Parathyroid adenoma (tissue), 2 donors: ENCODE measurements at regions not wholly inside any gene's neighbourhood (a gene's known extent, or its start where the extent isn't known, plus 50 kb on each side); places are given as distances from the start of the nearest gene placed in this dataset.

Experiments used
- H2AFZ ChIP-seq: fragments of 300-600 bp; sonication (generic); one replicate; pipeline ENCODE4 v1.7.0; 2017; ENCODE audit warnings: antibody characterized with exemption, mild to moderate bottlenecking
- H3K27ac ChIP-seq: fragments of 300-600 bp; sonication (generic); one replicate; pipeline ENCODE4 v1.7.0; 2017
- H3K27me3 ChIP-seq: fragments of 300-600 bp; sonication (generic); one replicate; pipeline ENCODE4 v1.7.0; 2017; ENCODE audit warnings: low read length; ENCODE audit not compliant: control insufficient read depth, insufficient read depth
- H3K36me3 ChIP-seq: fragments of 300-600 bp; sonication (generic); one replicate; pipeline ENCODE4 v1.7.0; 2017; ENCODE audit warnings: low read length; ENCODE audit not compliant: control insufficient read depth, insufficient read depth
- H3K4me1 ChIP-seq: fragments of 300-600 bp; sonication (generic); one replicate; pipeline ENCODE4 v1.7.0; 2017; ENCODE audit warnings: control low read depth
- H3K4me2 ChIP-seq: fragments of 300-600 bp; sonication (generic); one replicate; pipeline ENCODE4 v1.7.0; 2017; ENCODE audit warnings: low read length
- H3K4me3 ChIP-seq: fragments of 300-600 bp; sonication (generic); one replicate; pipeline ENCODE4 v1.7.0; 2017; ENCODE audit warnings: low read depth, low read length
- H3K79me2 ChIP-seq: fragments of 300-600 bp; sonication (generic); one replicate; pipeline ENCODE4 v1.7.0; 2017; ENCODE audit warnings: control low read depth
- H3K9ac ChIP-seq: fragments of 300-600 bp; sonication (generic); one replicate; pipeline ENCODE4 v1.7.0; 2017; ENCODE audit warnings: mild to moderate bottlenecking
- H3K9me3 ChIP-seq: fragments of 300-600 bp; sonication (generic); one replicate; pipeline ENCODE4 v1.7.0; 2017; ENCODE audit warnings: low read length; ENCODE audit not compliant: control insufficient read depth
- TF ChIP-seq, protein P1 (sequence below): fragments of 300-600 bp; sonication (generic); IDR thresholded peaks from one replicate; pipeline ENCODE4 v1.7.0; 2017; ENCODE audit warnings: antibody characterized with exemption, mild to moderate bottlenecking
- donor health status: primary hyperparathyroidism.

GRCh38 chr10:78972947-78973900 is 95.5 kb upstream of the ZMIZ1 start:
- Histone ChIP-seq H2AFZ (peak overlapping the region; percentile 75), H3K4me3 (peak overlapping the region; percentile 57), H3K4me1 (peaks cover 52% of the 10 kb centered on the region), H3K36me3 (no peaks in the 10 kb centered on the region), H3K27ac (peak overlapping the region; percentile 99), H3K9me3 (no peaks in the 10 kb centered on the region), H3K79me2 (peaks cover 20% of the 10 kb centered on the region), H3K4me2 (peak overlapping the region; percentile 76), H3K9ac (peak overlapping the region; percentile 88), H3K27me3 (no peaks in the 10 kb centered on the region)
- TF ChIP-seq, protein P1, sequence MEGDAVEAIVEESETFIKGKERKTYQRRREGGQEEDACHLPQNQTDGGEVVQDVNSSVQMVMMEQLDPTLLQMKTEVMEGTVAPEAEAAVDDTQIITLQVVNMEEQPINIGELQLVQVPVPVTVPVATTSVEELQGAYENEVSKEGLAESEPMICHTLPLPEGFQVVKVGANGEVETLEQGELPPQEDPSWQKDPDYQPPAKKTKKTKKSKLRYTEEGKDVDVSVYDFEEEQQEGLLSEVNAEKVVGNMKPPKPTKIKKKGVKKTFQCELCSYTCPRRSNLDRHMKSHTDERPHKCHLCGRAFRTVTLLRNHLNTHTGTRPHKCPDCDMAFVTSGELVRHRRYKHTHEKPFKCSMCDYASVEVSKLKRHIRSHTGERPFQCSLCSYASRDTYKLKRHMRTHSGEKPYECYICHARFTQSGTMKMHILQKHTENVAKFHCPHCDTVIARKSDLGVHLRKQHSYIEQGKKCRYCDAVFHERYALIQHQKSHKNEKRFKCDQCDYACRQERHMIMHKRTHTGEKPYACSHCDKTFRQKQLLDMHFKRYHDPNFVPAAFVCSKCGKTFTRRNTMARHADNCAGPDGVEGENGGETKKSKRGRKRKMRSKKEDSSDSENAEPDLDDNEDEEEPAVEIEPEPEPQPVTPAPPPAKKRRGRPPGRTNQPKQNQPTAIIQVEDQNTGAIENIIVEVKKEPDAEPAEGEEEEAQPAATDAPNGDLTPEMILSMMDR = no peak

- no peaks in the 10 kb centered on the region for H3K36me3 ChIP-seq
- H3K79me2 ChIP-seq = peaks cover 15% of the 10 kb centered on the region
- peaks cover 60% of the 10 kb centered on the region for H3K4me1 ChIP-seq
- H3K27ac ChIP-seq = peak overlapping the region; percentile 99
- no peaks in the 10 kb centered on the region for H3K9me3 ChIP-seq
- H3K27me3 ChIP-seq = no peaks in the 10 kb centered on the region
- peak overlapping the region; percentile 67 for H2AFZ ChIP-seq
- H3K9ac ChIP-seq = no peak overlapping the region
- TF ChIP-seq, protein P1 = peak; percentile 12
- H3K4me3 ChIP-seq = peak overlapping the region; percentile 38
- peak overlapping the region; percentile 72 for H3K4me2 ChIP-seq
Measured at GRCh38 chr10:78973901-78974616, 94.7 kb upstream of the ZMIZ1 start.

DNA sequence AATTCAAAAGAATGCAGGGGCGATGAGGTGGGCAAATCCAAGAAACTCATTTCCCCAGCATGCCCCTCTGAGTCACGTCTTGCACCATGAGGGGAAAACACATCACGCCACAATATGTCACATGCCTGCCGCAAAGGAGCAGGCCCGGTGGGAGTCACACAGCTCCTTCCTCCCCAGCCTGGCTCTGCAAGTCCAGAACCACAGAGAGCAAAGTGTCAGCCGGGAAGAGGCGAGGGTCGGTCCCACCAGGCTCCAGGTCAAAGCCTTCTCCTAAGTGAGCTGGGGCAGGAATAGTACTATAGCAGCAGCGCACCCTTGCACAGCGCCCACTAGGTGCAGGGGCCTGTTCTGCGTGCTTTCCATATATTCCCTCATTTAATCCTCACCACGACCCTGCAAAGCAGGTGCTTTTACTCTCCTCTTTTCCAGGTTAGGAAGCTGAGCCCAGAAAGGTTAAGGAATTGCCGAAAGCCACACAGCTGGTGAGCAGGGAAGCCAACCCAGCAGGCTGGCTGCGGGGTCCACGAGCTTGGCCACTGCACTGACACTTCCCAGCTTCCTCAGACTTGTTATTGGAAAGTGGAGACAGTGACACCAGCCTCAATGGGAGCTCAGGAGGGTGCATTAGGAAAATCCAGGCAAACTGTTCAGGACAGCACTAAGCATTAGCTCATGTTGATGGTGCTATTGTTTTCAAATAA is 94.0 kb upstream of the ZMIZ1 start:
- Histone ChIP-seq H3K79me2 (peaks cover 8% of the 10 kb centered on the region), H3K4me1 (peaks cover 67% of the 10 kb centered on the region), H3K4me3 (peak overlapping the region; percentile 38), H3K4me2 (peak overlapping the region; percentile 72), H2AFZ (no peak overlapping the region), H3K9me3 (no peaks in the 10 kb centered on the region), H3K27ac (peak overlapping the region; percentile 99), H3K27me3 (no peaks in the 10 kb centered on the region), H3K9ac (no peak overlapping the region), H3K36me3 (no peaks in the 10 kb centered on the region)
- TF ChIP-seq, protein P1 = peak; percentile 52

GRCh38 chr10:78975926-78976325 is 92.8 kb upstream of the ZMIZ1 start:
- peak overlapping the region; percentile 47 for H3K4me2 ChIP-seq
- no peak overlapping the region for H2AFZ ChIP-seq
- no peaks in the 10 kb centered on the region for H3K79me2 ChIP-seq
- H3K4me3 ChIP-seq = no peak overlapping the region
- H3K9me3 ChIP-seq = no peaks in the 10 kb centered on the region
- TF ChIP-seq, protein P1 = no peak
- no peak overlapping the region for H3K9ac ChIP-seq
- peaks cover 79% of the 10 kb centered on the region for H3K4me1 ChIP-seq
- peak overlapping the region; percentile 99 for H3K27ac ChIP-seq
- H3K27me3 ChIP-seq = no peaks in the 10 kb centered on the region
- H3K36me3 ChIP-seq = no peaks in the 10 kb centered on the region
